ENCODE measurements at regions not wholly inside any gene's neighbourhood (a gene's known extent, or its start where the extent isn't known, plus 50 kb on each side); places are given as distances from the start of the nearest gene placed in this dataset.

- TF ChIP-seq TAF1 (CRISPR knock-in tag; IDR thresholded peaks at IDR 0.05) (no peak), ZSCAN20 (CRISPR knock-in tag; IDR thresholded peaks at IDR 0.05; ENCODE audit: borderline replicate concordance) (no peak), ZNF547 (CRISPR knock-in tag; IDR thresholded peaks at IDR 0.05) (no peak), ZMYM4 (CRISPR knock-in tag; IDR thresholded peaks at IDR 0.05) (no peak), ZNF773 (CRISPR knock-in tag; IDR thresholded peaks at IDR 0.05; ENCODE audit: borderline replicate concordance) (no peak), ATF1 (CRISPR knock-in tag; IDR thresholded peaks at IDR 0.05) (no peak), SMARCC2 (IDR thresholded peaks at IDR 0.05) (no peak)
- TF ChIP-seq, protein P1, sequence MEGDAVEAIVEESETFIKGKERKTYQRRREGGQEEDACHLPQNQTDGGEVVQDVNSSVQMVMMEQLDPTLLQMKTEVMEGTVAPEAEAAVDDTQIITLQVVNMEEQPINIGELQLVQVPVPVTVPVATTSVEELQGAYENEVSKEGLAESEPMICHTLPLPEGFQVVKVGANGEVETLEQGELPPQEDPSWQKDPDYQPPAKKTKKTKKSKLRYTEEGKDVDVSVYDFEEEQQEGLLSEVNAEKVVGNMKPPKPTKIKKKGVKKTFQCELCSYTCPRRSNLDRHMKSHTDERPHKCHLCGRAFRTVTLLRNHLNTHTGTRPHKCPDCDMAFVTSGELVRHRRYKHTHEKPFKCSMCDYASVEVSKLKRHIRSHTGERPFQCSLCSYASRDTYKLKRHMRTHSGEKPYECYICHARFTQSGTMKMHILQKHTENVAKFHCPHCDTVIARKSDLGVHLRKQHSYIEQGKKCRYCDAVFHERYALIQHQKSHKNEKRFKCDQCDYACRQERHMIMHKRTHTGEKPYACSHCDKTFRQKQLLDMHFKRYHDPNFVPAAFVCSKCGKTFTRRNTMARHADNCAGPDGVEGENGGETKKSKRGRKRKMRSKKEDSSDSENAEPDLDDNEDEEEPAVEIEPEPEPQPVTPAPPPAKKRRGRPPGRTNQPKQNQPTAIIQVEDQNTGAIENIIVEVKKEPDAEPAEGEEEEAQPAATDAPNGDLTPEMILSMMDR (CRISPR knock-in tag; IDR thresholded peaks at IDR 0.05) = no peak
Observed at GRCh38 chr11:134654161-134654915, 242.3 kb upstream of the B3GAT1 start.
